ENCODE measurements at regions not wholly inside any gene's neighbourhood (a gene's known extent, or its start where the extent isn't known, plus 50 kb on each side); places are given as distances from the start of the nearest gene placed in this dataset.

- no peaks in the 10 kb centered on the region for H3K36me3 ChIP-seq (ENCODE audit: insufficient read depth, low read length)
- H3K9ac ChIP-seq (ENCODE audit: low read depth, low read length) = no peak overlapping the region
- H3K4me1 ChIP-seq (ENCODE audit: insufficient read depth, low read length) = peaks cover 13% of the 10 kb centered on the region; the same call in 1 of the 2 replicates
- H3K9me3 ChIP-seq (ENCODE audit: control insufficient read depth, insufficient read depth, low read length) = no peaks in the 10 kb centered on the region; the same call in 1 of the 2 replicates
Measured at GRCh38 chr16:85971902-85972638, 73.1 kb downstream of the IRF8 start.

DNA sequence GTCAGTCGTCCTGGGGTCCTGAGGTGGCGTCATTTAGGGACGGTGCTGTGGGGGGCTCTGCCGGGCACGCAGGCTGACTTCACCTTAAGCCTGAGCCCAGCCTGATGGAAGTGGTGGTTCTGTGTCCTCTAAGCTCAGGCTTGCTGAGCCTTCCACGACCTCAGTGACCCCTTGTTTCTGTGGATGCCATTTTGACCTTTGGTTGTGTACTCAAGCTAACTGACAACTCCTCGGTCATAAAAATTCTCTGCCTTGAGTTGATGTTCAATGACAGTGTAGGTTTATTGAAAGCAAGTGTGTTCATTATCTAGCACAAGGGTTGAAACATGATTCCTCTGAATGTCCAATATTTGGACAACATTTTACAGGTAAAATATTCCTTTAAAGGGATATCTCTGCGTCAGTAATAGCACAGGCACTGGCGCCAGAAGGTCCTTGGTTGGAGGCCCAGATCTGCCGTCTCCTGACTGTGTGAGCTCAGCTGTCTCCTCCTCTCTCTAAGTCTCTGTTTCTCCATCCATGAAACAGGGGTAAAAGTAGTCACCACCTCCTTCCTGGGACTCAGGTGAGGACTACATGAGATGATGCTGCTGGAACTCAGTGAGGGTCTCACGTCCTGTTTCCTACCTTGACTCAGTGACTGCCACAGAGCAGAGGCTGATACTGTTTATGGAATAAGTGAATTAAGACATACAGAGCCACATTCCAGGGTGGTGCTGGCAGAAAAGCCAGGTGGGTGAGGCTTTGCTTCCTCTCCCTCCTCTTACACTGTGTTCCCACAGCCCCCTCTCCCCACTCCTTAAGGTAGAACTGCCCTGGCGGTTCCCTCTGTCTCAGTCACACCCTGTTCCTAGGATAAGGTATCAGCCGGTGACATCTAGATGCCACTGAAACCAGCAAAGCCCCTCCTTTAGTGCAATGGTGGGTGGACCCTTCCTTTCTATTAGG, 75.7 kb downstream of the IRF8 start:
- Histone ChIP-seq H3K9ac (ENCODE audit: low read depth, low read length) (no peak overlapping the region), H3K9me3 (ENCODE audit: control insufficient read depth, insufficient read depth, low read length) (no peaks in the 10 kb centered on the region; the same call in 1 of the 2 replicates), H3K36me3 (ENCODE audit: insufficient read depth, low read length) (no peaks in the 10 kb centered on the region), H3K4me1 (ENCODE audit: insufficient read depth, low read length) (peaks cover 6% of the 10 kb centered on the region; the same call in 1 of the 2 replicates)

- Histone ChIP-seq H3K9me3 (ENCODE audit: control insufficient read depth, insufficient read depth, low read length) (no peaks in the 10 kb centered on the region; the same call in 1 of the 2 replicates), H3K4me1 (ENCODE audit: insufficient read depth, low read length) (peaks cover 6% of the 10 kb centered on the region; the same call in 1 of the 2 replicates), H3K9ac (ENCODE audit: low read depth, low read length) (no peak overlapping the region), H3K36me3 (ENCODE audit: insufficient read depth, low read length) (no peaks in the 10 kb centered on the region)
Measured at GRCh38 chr16:85975451-85975981, 76.6 kb downstream of the IRF8 start.

GRCh38 chr16:85978291-85978775, 79.4 kb downstream of the IRF8 start:
- Histone ChIP-seq H3K36me3 (ENCODE audit: insufficient read depth, low read length) (no peaks in the 10 kb centered on the region), H3K9ac (ENCODE audit: low read depth, low read length) (no peak overlapping the region), H3K4me1 (ENCODE audit: insufficient read depth, low read length) (peaks cover 6% of the 10 kb centered on the region; the same call in 1 of the 2 replicates), H3K9me3 (ENCODE audit: control insufficient read depth, insufficient read depth, low read length) (no peaks in the 10 kb centered on the region; the same call in 1 of the 2 replicates)

DNA sequence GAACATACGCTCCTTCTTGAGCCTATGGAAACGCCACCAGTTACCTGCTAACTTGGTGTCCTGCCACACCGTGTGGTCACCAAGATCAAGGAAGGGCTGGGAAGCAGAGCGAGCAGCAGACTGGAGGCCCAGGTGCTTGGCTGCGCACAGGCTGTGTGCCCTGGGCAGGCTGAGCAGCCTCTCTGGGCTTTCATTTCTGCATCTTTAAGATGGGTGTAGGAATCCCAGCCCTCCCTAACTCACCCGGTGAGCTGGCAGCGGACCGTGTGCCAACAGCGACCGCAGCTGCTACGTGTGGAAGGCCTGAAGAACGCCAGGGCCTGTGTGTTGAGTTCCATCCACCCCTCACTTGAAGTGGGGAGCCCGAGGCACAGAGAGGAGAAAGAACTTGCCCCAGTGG, 80.0 kb downstream of the IRF8 start:
- Histone ChIP-seq H3K36me3 (ENCODE audit: insufficient read depth, low read length) (no peaks in the 10 kb centered on the region), H3K4me1 (ENCODE audit: insufficient read depth, low read length) (peaks cover 6% of the 10 kb centered on the region; the same call in 1 of the 2 replicates), H3K9ac (ENCODE audit: low read depth, low read length) (no peak overlapping the region), H3K9me3 (ENCODE audit: control insufficient read depth, insufficient read depth, low read length) (no peaks in the 10 kb centered on the region; the same call in 1 of the 2 replicates)

GRCh38 chr16:85979605-85980004, 80.6 kb downstream of the IRF8 start:
- no peak overlapping the region for H3K9ac ChIP-seq (ENCODE audit: low read depth, low read length)
- H3K36me3 ChIP-seq (ENCODE audit: insufficient read depth, low read length) = no peaks in the 10 kb centered on the region
- peaks cover 6% of the 10 kb centered on the region; the same call in 1 of the 2 replicates for H3K4me1 ChIP-seq (ENCODE audit: insufficient read depth, low read length)
- no peaks in the 10 kb centered on the region for H3K9me3 ChIP-seq (ENCODE audit: control insufficient read depth, insufficient read depth, low read length)

- Histone ChIP-seq H3K36me3 (ENCODE audit: insufficient read depth, low read length) (no peaks in the 10 kb centered on the region), H3K4me1 (ENCODE audit: insufficient read depth, low read length) (no peaks in the 10 kb centered on the region), H3K9ac (ENCODE audit: low read depth, low read length) (no peak overlapping the region), H3K9me3 (ENCODE audit: control insufficient read depth, insufficient read depth, low read length) (no peaks in the 10 kb centered on the region)
Measured at GRCh38 chr16:85980686-85981085, 81.7 kb downstream of the IRF8 start.

- Histone ChIP-seq H3K9ac (ENCODE audit: low read depth, low read length) (no peak overlapping the region), H3K36me3 (ENCODE audit: insufficient read depth, low read length) (no peaks in the 10 kb centered on the region), H3K9me3 (ENCODE audit: control insufficient read depth, insufficient read depth, low read length) (no peaks in the 10 kb centered on the region), H3K4me1 (ENCODE audit: insufficient read depth, low read length) (no peaks in the 10 kb centered on the region)
Measured at GRCh38 chr16:85981826-85982562, 83.0 kb downstream of the IRF8 start.

GRCh38 chr16:85982563-85982939, 83.6 kb downstream of the IRF8 start:
- Histone ChIP-seq H3K36me3 (ENCODE audit: insufficient read depth, low read length) (no peaks in the 10 kb centered on the region), H3K9me3 (ENCODE audit: control insufficient read depth, insufficient read depth, low read length) (no peaks in the 10 kb centered on the region), H3K9ac (ENCODE audit: low read depth, low read length) (no peak overlapping the region), H3K4me1 (ENCODE audit: insufficient read depth, low read length) (no peaks in the 10 kb centered on the region)

DNA sequence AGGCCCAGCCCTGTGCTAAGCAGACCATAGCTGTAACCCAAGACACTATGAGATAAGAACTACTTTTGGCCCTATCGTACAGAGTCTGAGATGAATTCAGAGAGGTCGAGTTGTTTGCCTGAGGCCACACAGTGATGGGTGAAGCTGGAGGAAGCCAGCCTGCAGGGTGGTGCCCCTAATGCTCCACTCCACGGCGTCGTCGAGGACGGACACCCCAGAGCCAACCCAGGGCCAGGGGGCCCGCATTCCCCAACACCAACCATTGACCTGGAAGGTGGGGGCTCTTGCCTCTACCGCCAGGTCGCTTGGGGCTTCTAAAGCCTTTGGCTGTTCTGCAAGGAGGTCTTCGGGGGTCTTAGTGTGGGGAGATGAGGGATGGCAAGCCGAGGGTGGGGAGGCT, 84.1 kb downstream of the IRF8 start:
- Histone ChIP-seq H3K36me3 (ENCODE audit: insufficient read depth, low read length) (no peaks in the 10 kb centered on the region), H3K4me1 (ENCODE audit: insufficient read depth, low read length) (no peaks in the 10 kb centered on the region), H3K9ac (ENCODE audit: low read depth, low read length) (no peak overlapping the region), H3K9me3 (ENCODE audit: control insufficient read depth, insufficient read depth, low read length) (no peaks in the 10 kb centered on the region)

GRCh38 chr16:85983606-85984230, 84.8 kb downstream of the IRF8 start:
- H3K4me1 ChIP-seq (ENCODE audit: insufficient read depth, low read length) = no peaks in the 10 kb centered on the region
- H3K9ac ChIP-seq (ENCODE audit: low read depth, low read length) = no peak overlapping the region
- H3K36me3 ChIP-seq (ENCODE audit: insufficient read depth, low read length) = no peaks in the 10 kb centered on the region
- no peaks in the 10 kb centered on the region for H3K9me3 ChIP-seq (ENCODE audit: control insufficient read depth, insufficient read depth, low read length)

DNA sequence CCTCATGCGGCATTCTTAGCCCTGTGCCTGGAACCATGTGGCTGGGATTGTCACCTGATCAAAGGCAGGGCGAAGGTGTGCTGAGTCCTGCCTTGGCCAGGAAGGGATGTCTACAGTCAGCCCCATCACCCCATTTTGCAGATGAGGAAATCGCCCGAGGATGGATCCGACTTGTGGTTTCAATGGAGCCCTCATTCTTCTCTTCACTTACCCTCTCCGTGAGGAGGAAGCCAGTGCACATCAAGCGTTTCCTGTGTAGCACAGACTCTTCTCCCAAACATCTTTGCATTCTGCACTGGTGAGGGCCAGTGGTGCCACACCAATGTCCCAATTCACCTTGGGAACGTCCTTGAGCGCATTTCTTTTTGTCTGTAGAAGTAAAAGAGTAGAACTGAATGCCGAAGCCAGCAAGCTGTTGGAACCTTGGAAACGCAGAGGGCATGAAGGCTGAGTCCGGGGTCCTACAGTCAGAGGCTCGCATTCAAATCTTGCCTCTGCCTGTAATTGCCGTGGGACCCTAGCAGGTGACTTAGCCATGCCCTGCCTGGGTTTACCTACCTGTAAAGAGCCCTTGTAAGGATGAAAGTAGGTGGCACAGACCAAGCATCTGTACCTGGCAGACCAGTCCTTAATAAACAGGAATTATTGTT, 85.4 kb downstream of the IRF8 start:
- Histone ChIP-seq H3K4me1 (ENCODE audit: insufficient read depth, low read length) (no peaks in the 10 kb centered on the region), H3K9me3 (ENCODE audit: control insufficient read depth, insufficient read depth, low read length) (no peaks in the 10 kb centered on the region), H3K36me3 (ENCODE audit: insufficient read depth, low read length) (no peaks in the 10 kb centered on the region), H3K9ac (ENCODE audit: low read depth, low read length) (no peak overlapping the region)

- H3K4me1 ChIP-seq (ENCODE audit: insufficient read depth, low read length) = no peaks in the 10 kb centered on the region
- no peaks in the 10 kb centered on the region for H3K9me3 ChIP-seq (ENCODE audit: control insufficient read depth, insufficient read depth, low read length)
- H3K36me3 ChIP-seq (ENCODE audit: insufficient read depth, low read length) = no peaks in the 10 kb centered on the region
- H3K9ac ChIP-seq (ENCODE audit: low read depth, low read length) = no peak overlapping the region
Measured at GRCh38 chr16:85984947-85985451, 86.0 kb downstream of the IRF8 start.

Measured in ES-I3 (cell line).